ENCODE measurements at regions not wholly inside any gene's neighbourhood (a gene's known extent, or its start where the extent isn't known, plus 50 kb on each side); places are given as distances from the start of the nearest gene placed in this dataset.
A peak's percentile ranks its signal among the peaks of the same experiment; 100 is the strongest.
"Not testable (repeated sequence)": the region's sequence is repeated elsewhere in the genome, so short reads cannot be mapped to it uniquely, and the experiment has no call there.

GRCh38 chr17:20917610-20918306 lies 125.1 kb downstream of the USP22 start:
- DNase-seq = not testable (repeated sequence)

- DNase-seq = no peak
Observed at GRCh38 chr17:20920095-20920814, 122.6 kb downstream of the USP22 start.

- DNase-seq = no peak
Observed at GRCh38 chr17:20920815-20921199, 122.0 kb downstream of the USP22 start.

GRCh38 chr17:20922128-20922670 lies 120.6 kb downstream of the USP22 start:
- DNase-seq = no peak

- DNase-seq = no peak
Observed at GRCh38 chr17:20924306-20924705, 118.5 kb downstream of the USP22 start.

GRCh38 chr17:20925091-20925490 lies 117.7 kb downstream of the USP22 start:
- no peak for DNase-seq

GRCh38 chr17:20925954-20926353 lies 116.9 kb downstream of the USP22 start:
- DNase-seq = no peak

- no peak for DNase-seq
Observed at GRCh38 chr17:20926532-20926931, 116.3 kb downstream of the USP22 start.

GRCh38 chr17:20927308-20927977 lies 115.4 kb downstream of the USP22 start:
- DNase-seq = no peak

- DNase-seq = no peak
Observed at GRCh38 chr17:20929334-20929733, 113.5 kb downstream of the USP22 start.

GRCh38 chr17:20930081-20930760 lies 112.6 kb downstream of the USP22 start:
- DNase-seq = no peak

GRCh38 chr17:20933040-20933439 lies 109.8 kb downstream of the USP22 start:
- DNase-seq = not testable (repeated sequence)

GRCh38 chr17:20934288-20934687 lies 108.5 kb downstream of the USP22 start:
- DNase-seq = no peak

- DNase-seq = no peak
Observed at GRCh38 chr17:20935740-20936139, 107.1 kb downstream of the USP22 start.

GRCh38 chr17:20938244-20938643 lies 104.6 kb downstream of the USP22 start:
- no peak for DNase-seq

- no peak for DNase-seq
Observed at GRCh38 chr17:20938988-20939615, 103.7 kb downstream of the USP22 start.

GRCh38 chr17:20941872-20942271 lies 100.9 kb downstream of the USP22 start:
- no peak for DNase-seq

GRCh38 chr17:20944014-20944865 lies 98.6 kb downstream of the USP22 start:
- DNase-seq = peak; percentile 84

- not testable (repeated sequence) for DNase-seq
Observed at GRCh38 chr17:20947708-20948107, 95.1 kb downstream of the USP22 start.

- DNase-seq = no peak
Observed at GRCh38 chr17:20948984-20949777, 93.6 kb downstream of the USP22 start.

All from NCI-H146 (cell line).